NB4 (cell line): ENCODE measurements at regions not wholly inside any gene's neighbourhood (a gene's known extent, or its start where the extent isn't known, plus 50 kb on each side); places are given as distances from the start of the nearest gene placed in this dataset.

Experiments used
- DNase-seq: peaks from one replicate; pipeline ENCODE4 v3.0.0; 2010; ENCODE audit warnings: low read depth
- H3K4me3 ChIP-seq: one replicate; pipeline ENCODE4 v1.5.1; 2011; ENCODE audit warnings: mild to moderate bottlenecking, low read depth, low read length, moderate library complexity
- CTCF ChIP-seq: IDR thresholded peaks from one replicate; pipeline ENCODE4 v1.5.1; 2012; ENCODE audit warnings: low read depth, low read length
- MYC ChIP-seq: IDR thresholded peaks from 2 replicates; pipeline ENCODE4 v1.6.1; 2011; ENCODE audit warnings: low read depth, low read length
- POLR2A ChIP-seq: IDR thresholded peaks from 2 replicates; pipeline ENCODE4 v1.6.1; 2011; ENCODE audit warnings: mild to moderate bottlenecking; ENCODE audit not compliant: insufficient read length; ENCODE audit errors: extremely low read depth
- TF ChIP-seq, protein P1 (sequence below): IDR thresholded peaks from 2 replicates; pipeline ENCODE4 v1.6.1; 2011; ENCODE audit warnings: low read depth, low read length

DNA sequence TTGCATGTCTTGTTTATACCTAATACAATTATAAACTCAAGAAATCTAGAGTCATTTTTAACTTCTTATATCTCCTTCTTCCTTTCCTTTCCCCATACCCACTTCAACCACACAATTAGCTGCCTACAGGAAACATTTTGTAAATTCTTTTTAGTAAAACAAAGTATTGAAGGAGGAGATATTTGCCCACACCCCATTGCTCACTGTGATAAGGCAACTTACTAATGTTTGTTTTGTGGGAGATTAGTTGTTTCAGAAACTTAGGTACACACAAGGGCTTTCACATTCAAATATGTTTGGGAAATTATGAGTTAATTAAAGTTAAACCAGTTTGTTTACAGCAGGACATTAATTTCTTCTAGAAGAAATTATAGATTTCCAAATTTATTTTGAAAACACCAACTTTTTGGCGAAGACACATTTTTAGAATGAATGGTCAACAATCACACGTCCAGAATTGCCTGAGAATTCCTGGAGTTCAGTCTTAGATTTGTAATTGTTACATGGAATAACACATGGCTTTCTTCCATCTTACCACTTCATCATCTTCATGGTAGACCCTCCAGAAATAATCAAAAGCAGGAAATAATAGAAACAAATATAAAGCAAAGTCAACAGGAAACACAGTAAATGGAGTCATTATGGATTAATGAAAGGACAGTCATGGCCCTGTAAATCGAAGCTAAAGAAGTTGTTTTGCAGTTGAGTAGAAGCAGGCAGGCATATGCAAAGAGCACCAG, 62.5 kb upstream of the RAB27B start:
- no peak for DNase-seq
- no peak overlapping the region for H3K4me3 ChIP-seq
- TF ChIP-seq, protein P1, sequence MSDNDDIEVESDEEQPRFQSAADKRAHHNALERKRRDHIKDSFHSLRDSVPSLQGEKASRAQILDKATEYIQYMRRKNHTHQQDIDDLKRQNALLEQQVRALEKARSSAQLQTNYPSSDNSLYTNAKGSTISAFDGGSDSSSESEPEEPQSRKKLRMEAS, result no peak
- TF ChIP-seq CTCF (no peak), MYC (no peak), POLR2A (no peak)

DNA sequence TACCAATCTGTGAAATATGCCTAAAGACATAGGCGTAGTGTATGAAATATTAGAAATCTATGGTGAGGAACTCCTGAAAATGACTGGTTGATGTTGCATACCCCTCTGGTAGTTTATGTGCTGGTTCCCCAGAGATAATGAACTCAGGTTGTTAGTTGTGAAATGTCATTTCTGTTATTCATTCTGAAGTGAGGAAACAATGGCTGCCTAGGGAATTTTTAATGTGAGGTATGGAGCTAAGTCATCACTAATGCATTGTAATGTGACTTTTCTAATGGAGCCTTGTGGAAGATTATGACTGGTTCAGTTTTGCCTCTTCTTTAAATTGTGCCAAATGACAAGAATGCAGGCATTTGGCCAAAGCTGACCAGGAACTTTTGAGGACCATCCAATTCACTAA, 61.6 kb upstream of the RAB27B start:
- no peak for DNase-seq
- no peak overlapping the region for H3K4me3 ChIP-seq
- TF ChIP-seq, protein P1, result no peak
- TF ChIP-seq CTCF (no peak), POLR2A (no peak), MYC (no peak)

DNA sequence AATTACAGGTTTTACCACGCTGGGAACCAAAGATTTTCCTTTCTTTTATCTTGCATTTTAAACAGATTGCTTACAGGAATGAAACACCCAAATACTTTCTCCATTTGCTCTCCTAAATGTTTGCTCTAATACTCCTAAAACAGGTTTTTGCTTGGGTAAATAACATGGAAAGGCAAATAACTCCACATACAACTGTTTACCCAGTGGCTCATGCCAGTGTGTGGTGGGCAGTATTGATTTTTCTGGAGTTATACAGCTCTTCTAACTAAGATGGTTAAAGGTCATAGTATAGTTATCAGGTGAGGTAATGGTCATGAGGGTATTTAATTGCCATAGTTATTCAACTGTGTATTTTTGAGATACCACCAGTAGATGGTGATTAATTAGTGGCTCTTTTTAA, 61.2 kb upstream of the RAB27B start:
- DNase-seq, result no peak
- H3K4me3 ChIP-seq, result no peak overlapping the region
- TF ChIP-seq CTCF (no peak), MYC (no peak), POLR2A (no peak)
- TF ChIP-seq, protein P1, result no peak

- peak; percentile 33 for DNase-seq
- no peak overlapping the region for H3K4me3 ChIP-seq
- TF ChIP-seq CTCF (no peak), POLR2A (no peak), MYC (no peak)
- TF ChIP-seq, protein P1, result no peak
Measured at GRCh38 chr18:54769526-54770464, 58.5 kb upstream of the RAB27B start.

- TF ChIP-seq, protein P1, result no peak
- TF ChIP-seq MYC, result no peak
- no peak for TF ChIP-seq CTCF
- no peak for TF ChIP-seq POLR2A
- DNase-seq, result no peak
- no peak overlapping the region for H3K4me3 ChIP-seq
Measured at GRCh38 chr18:54772056-54772455, 56.2 kb upstream of the RAB27B start.
